ENCODE measurements at regions not wholly inside any gene's neighbourhood (a gene's known extent, or its start where the extent isn't known, plus 50 kb on each side); places are given as distances from the start of the nearest gene placed in this dataset.

DNA sequence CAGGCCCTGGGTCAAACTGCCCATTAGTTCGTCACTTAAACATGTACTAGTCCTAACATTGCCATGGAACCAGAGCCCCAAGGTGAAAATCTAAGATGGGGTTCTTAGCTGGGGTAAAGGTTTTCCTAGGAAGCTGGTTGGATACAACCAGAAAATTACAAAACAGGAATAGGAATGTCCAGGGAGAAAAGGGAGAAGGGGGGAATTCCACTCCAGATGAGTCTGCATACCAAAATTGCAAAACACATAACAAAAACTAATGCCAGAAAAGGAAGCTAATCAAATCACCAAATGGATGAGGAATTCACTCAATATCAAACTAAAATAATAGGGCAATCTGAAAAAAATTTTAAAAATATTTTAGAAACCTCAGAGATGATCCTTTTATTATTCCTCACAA lies 396.2 kb downstream of the EFNA5 start:
- CTCF ChIA-PET = no interaction called here
- no peak overlapping the region for H3K4me2 ChIP-seq
- no peaks in the 10 kb centered on the region for H3K27me3 ChIP-seq (ENCODE audit: insufficient read depth)
- no peaks in the 10 kb centered on the region for H3K4me1 ChIP-seq (ENCODE audit: control insufficient read depth in 1 of 2, insufficient read depth in 2 of 2, low read depth in 1 of 2, low read length in 1 of 2)
- no peaks in the 10 kb centered on the region for H3K36me3 ChIP-seq (replicated peaks in 1 of 2; ENCODE audit: control insufficient read depth in 1 of 2, insufficient read depth in 2 of 2, low read length in 1 of 2)
- no peaks in the 10 kb centered on the region for H3K79me2 ChIP-seq (ENCODE audit: insufficient read depth)
- no peak overlapping the region for H3K27ac ChIP-seq (ENCODE audit: low read depth in 2 of 2, low read length in 1 of 2)
- H3K9ac ChIP-seq = no peak overlapping the region
- H3K9me3 ChIP-seq = no peaks in the 10 kb centered on the region
- H4K20me1 ChIP-seq (ENCODE audit: insufficient read depth) = no peaks in the 10 kb centered on the region
- no peak for DNase-seq
- no peaks in the 10 kb centered on the region for H3K9me2 ChIP-seq
- no peak overlapping the region for H2AFZ ChIP-seq (ENCODE audit: low read depth)
- H3F3A ChIP-seq (replicated peaks; ENCODE audit: insufficient read depth) = no peaks in the 10 kb centered on the region
- 80% methylated on average over 1 of the region's 1 CpG for WGBS (ENCODE audit: low lambda C conversion rate)
- TF ChIP-seq RFX5 (IDR thresholded peaks at IDR 0.05; ENCODE audit: low read length) = no peak
- TF ChIP-seq ELF1 (IDR thresholded peaks at IDR 0.05) = no peak
- TF ChIP-seq SIN3A (IDR thresholded peaks at IDR 0.05; ENCODE audit: borderline replicate concordance, low read depth, low read length) = no peak
- no peak for TF ChIP-seq JUND (IDR thresholded peaks at IDR 0.05)
- no peak for TF ChIP-seq TEAD4 (IDR thresholded peaks at IDR 0.05; ENCODE audit: borderline replicate concordance, insufficient read depth)
- no peak for TF ChIP-seq MXI1 (IDR thresholded peaks at IDR 0.05; ENCODE audit: low read depth, low read length)
- no peak for TF ChIP-seq GATA2 (CRISPR knock-in tag; IDR thresholded peaks at IDR 0.05)
- TF ChIP-seq, protein P1, sequence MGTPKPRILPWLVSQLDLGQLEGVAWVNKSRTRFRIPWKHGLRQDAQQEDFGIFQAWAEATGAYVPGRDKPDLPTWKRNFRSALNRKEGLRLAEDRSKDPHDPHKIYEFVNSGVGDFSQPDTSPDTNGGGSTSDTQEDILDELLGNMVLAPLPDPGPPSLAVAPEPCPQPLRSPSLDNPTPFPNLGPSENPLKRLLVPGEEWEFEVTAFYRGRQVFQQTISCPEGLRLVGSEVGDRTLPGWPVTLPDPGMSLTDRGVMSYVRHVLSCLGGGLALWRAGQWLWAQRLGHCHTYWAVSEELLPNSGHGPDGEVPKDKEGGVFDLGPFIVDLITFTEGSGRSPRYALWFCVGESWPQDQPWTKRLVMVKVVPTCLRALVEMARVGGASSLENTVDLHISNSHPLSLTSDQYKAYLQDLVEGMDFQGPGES (IDR thresholded peaks at IDR 0.05; ENCODE audit: low read depth, low read length) = no peak
- TF ChIP-seq USF1 (IDR thresholded peaks at IDR 0.05; ENCODE audit: borderline replicate concordance, low read depth) = no peak
- TF ChIP-seq YY1 (IDR thresholded peaks at IDR 0.05; ENCODE audit: low read depth) = no peak
- TF ChIP-seq NFIC (IDR thresholded peaks at IDR 0.05; ENCODE audit: borderline replicate concordance) = no peak
- no peak for TF ChIP-seq NRF1 (IDR thresholded peaks at IDR 0.05; ENCODE audit: low read depth, low read length)
- TF ChIP-seq FOXJ3 (CRISPR knock-in tag; IDR thresholded peaks at IDR 0.05) = no peak
- POLR2A ChIA-PET = no interaction called here
- H3K4me3 ChIP-seq (ENCODE audit: low read depth in 2 of 2, low read length in 1 of 2) = no peak overlapping the region

DNA sequence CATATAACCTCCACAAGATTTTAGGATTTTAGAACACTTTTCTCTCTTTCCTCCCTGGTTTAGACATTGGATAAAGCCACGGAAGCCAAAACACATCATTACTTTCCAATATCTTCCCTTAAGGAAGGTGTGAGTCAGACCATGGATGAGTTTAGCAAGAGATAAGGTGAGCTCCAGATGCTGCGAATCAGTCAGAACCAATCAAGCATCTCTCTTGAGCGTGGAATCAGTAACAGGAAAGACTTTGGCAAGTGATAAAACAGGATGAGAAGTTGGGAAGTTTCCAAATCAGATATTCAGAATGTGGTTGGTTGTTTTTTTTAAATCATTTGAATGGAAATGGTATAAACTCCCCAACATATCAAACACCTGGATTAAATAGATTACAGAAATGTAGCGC lies 397.8 kb downstream of the EFNA5 start:
- ChIA-PET POLR2A (no interaction called here), CTCF (no interaction called here)
- Histone ChIP-seq H3K4me1 (ENCODE audit: control insufficient read depth in 1 of 2, insufficient read depth in 2 of 2, low read depth in 1 of 2, low read length in 1 of 2) (no peaks in the 10 kb centered on the region), H3K79me2 (ENCODE audit: insufficient read depth) (no peaks in the 10 kb centered on the region), H3K36me3 (replicated peaks in 1 of 2; ENCODE audit: control insufficient read depth in 1 of 2, insufficient read depth in 2 of 2, low read length in 1 of 2) (no peaks in the 10 kb centered on the region), H3F3A (replicated peaks; ENCODE audit: insufficient read depth) (no peaks in the 10 kb centered on the region), H3K4me2 (no peak overlapping the region), H3K9me3 (no peaks in the 10 kb centered on the region), H3K27ac (ENCODE audit: low read depth in 2 of 2, low read length in 1 of 2) (no peak overlapping the region), H2AFZ (ENCODE audit: low read depth) (no peak overlapping the region), H3K4me3 (ENCODE audit: low read depth in 2 of 2, low read length in 1 of 2) (no peak overlapping the region), H3K9ac (no peak overlapping the region), H4K20me1 (ENCODE audit: insufficient read depth) (no peaks in the 10 kb centered on the region), H3K9me2 (no peaks in the 10 kb centered on the region), H3K27me3 (ENCODE audit: insufficient read depth) (no peaks in the 10 kb centered on the region)
- WGBS (ENCODE audit: low lambda C conversion rate) = 74% methylated on average over 4 of the region's 4 CpGs
- no peak for DNase-seq
- TF ChIP-seq, protein P2, sequence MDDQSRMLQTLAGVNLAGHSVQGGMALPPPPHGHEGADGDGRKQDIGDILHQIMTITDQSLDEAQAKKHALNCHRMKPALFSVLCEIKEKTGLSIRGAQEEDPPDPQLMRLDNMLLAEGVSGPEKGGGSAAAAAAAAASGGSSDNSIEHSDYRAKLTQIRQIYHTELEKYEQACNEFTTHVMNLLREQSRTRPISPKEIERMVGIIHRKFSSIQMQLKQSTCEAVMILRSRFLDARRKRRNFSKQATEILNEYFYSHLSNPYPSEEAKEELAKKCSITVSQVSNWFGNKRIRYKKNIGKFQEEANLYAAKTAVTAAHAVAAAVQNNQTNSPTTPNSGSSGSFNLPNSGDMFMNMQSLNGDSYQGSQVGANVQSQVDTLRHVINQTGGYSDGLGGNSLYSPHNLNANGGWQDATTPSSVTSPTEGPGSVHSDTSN (IDR thresholded peaks at IDR 0.05) = peak; percentile 54
- TF ChIP-seq MXI1 (IDR thresholded peaks at IDR 0.05; ENCODE audit: low read depth, low read length) (no peak), SIN3A (IDR thresholded peaks at IDR 0.05; ENCODE audit: borderline replicate concordance, low read depth, low read length) (no peak), EP300 (IDR thresholded peaks at IDR 0.05; ENCODE audit: borderline replicate concordance in 1 of 2, low read depth in 1 of 2, low read length in 1 of 2) (no peak), SMC3 (IDR thresholded peaks at IDR 0.05; ENCODE audit: low read depth, low read length) (no peak), NFIC (IDR thresholded peaks at IDR 0.05; ENCODE audit: borderline replicate concordance) (peak; percentile 41; the same call in 1 of the 2 replicates), TCF12 (IDR thresholded peaks at IDR 0.05) (peak; percentile 55), USF1 (IDR thresholded peaks at IDR 0.05; ENCODE audit: borderline replicate concordance, low read depth) (no peak), CHD2 (IDR thresholded peaks at IDR 0.05; ENCODE audit: low read length, partially characterized antibody) (no peak), FOSL2 (IDR thresholded peaks at IDR 0.05; ENCODE audit: borderline replicate concordance, low read depth) (0 out of 2 replicates have a peak, but pooled peaks have one; percentile 16), TEAD4 (IDR thresholded peaks at IDR 0.05; ENCODE audit: borderline replicate concordance, insufficient read depth) (no peak), EZH2phosphoT487 (IDR thresholded peaks at IDR 0.05; ENCODE audit: borderline replicate concordance, low read depth) (no peak), JUND (IDR thresholded peaks at IDR 0.05) (0 out of 2 replicates have a peak, but pooled peaks have one; percentile 10), ELF1 (IDR thresholded peaks at IDR 0.05) (no peak), GATA2 (CRISPR knock-in tag; IDR thresholded peaks at IDR 0.05) (peak; percentile 44; the same call in 1 of the 2 replicates)
- TF ChIP-seq, protein P3, sequence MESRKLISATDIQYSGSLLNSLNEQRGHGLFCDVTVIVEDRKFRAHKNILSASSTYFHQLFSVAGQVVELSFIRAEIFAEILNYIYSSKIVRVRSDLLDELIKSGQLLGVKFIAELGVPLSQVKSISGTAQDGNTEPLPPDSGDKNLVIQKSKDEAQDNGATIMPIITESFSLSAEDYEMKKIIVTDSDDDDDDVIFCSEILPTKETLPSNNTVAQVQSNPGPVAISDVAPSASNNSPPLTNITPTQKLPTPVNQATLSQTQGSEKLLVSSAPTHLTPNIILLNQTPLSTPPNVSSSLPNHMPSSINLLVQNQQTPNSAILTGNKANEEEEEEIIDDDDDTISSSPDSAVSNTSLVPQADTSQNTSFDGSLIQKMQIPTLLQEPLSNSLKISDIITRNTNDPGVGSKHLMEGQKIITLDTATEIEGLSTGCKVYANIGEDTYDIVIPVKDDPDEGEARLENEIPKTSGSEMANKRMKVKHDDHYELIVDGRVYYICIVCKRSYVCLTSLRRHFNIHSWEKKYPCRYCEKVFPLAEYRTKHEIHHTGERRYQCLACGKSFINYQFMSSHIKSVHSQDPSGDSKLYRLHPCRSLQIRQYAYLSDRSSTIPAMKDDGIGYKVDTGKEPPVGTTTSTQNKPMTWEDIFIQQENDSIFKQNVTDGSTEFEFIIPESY (IDR thresholded peaks at IDR 0.05; ENCODE audit: borderline replicate concordance, low read depth) = no peak
